ENCODE measurements at regions not wholly inside any gene's neighbourhood (a gene's known extent, or its start where the extent isn't known, plus 50 kb on each side); places are given as distances from the start of the nearest gene placed in this dataset.

DNA sequence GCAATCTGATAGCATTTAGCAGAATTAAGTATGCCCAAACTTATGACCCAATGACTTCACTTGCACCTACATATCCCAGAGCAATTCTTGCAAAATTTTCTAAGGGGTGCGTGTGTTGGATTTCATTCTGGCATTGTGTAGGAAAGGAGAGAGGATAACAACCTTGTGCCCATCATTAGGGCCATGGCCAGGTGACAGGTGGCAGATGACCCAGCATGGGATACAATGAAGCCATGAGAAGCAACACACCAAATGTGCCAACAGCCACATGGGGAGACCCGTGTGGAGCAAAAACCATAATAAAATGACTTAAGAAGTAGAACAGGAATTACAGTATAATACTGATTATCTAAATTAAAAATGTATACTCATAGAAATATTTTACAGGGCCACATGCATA is 166.9 kb upstream of the EPB41L3 start:
- Mint-ChIP-seq H3K9me3 (no peaks in the 10 kb centered on the region), H3K4me3 (no peak overlapping the region), H3K4me1 (ENCODE audit: low read depth) (no peaks in the 10 kb centered on the region), H3K27ac (no peak overlapping the region), H3K27me3 (peaks cover 16% of the 10 kb centered on the region), H3K36me3 (ENCODE audit: low read depth) (no peaks in the 10 kb centered on the region)
- POLR2A ChIA-PET: no interaction called here
- no peak for TF ChIP-seq CTCF (IDR thresholded peaks at IDR 0.05)
- H3K27me3 ChIP-seq (ENCODE audit: control insufficient read depth in 1 of 2, insufficient read depth in 2 of 2, low read length in 2 of 2): no peaks in the 10 kb centered on the region
- no peaks in the 10 kb centered on the region for H3K9me3 ChIP-seq (ENCODE audit: control insufficient read depth in 1 of 2, insufficient read depth in 1 of 2, low read length in 2 of 2)
- H3K36me3 ChIP-seq (ENCODE audit: insufficient read depth, low read length): no peaks in the 10 kb centered on the region
- H3K27ac ChIP-seq (ENCODE audit: low read depth in 1 of 2, low read length in 2 of 2): no peak overlapping the region
- DNase-seq: no peak
- CTCF ChIA-PET: no interaction called here
- H3K4me3 ChIP-seq (ENCODE audit: low read length): no peak overlapping the region
- ATAC-seq (ENCODE audit: poor library complexity): no peak
- intact Hi-C loops (cut with DNase I, micrococcal nuclease): no loop called here
- H3K4me1 ChIP-seq (ENCODE audit: insufficient read depth, low read length): no peaks in the 10 kb centered on the region

DNA sequence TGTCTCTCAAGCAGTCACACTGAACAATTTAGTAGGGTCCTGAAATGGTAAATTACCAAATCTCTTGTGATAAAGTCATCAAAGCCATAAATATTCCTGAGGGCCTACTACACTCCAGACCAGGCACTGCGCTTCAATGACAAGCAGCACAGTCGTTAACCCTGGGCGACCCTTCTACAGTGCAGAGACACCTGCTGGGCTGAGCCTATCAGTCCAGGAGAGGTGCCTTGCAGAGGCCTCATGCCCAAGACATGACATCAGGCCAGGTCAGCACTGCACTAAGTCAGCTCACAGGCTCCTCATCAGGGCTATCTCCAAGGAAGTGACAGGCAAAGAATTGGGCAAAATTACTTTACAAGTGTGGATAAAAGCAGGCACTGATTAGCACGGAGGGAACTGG is 166.4 kb upstream of the EPB41L3 start:
- ChIA-PET POLR2A (no interaction called here), CTCF (no interaction called here)
- no peak overlapping the region for H3K27ac Mint-ChIP-seq

DNA sequence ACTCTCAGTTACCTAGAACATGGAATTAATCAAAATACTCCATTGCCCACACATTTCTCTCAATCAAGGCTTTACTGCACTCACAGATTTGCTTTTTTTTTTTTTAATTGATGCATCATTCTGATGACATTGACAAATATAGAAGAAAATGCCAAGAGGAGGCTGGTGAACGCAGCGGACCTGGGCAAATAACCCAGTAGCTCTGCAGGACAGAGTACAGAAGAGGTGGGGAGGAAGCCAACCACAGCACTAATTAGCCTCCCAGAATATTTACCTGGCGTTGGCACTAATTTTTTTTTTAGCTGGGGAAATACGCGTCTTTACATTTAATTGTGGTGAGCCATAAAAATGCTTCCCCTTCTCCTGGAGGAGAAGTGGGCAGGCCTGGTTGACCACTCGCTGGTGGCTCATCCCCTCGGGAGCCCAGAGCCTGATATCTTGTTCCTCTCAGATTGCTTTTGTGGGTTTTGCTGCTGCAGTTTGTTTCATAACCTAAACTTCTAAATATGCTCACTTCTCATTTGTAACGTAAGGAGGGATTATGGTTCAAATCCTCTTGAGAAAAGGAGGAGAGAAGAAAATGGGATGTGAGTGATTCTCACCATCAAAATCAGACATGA is 165.8 kb upstream of the EPB41L3 start:
- no peaks in the 10 kb centered on the region for H3K36me3 Mint-ChIP-seq (ENCODE audit: low read depth)
- no peaks in the 10 kb centered on the region for H3K9me3 ChIP-seq (ENCODE audit: control insufficient read depth in 1 of 2, insufficient read depth in 1 of 2, low read length in 2 of 2)
- ChIA-PET CTCF (no interaction called here), POLR2A (no interaction called here)
- no peak overlapping the region for H3K4me3 ChIP-seq (ENCODE audit: low read length)
- H3K9me3 Mint-ChIP-seq: no peaks in the 10 kb centered on the region
- H3K4me1 ChIP-seq (ENCODE audit: insufficient read depth, low read length): no peaks in the 10 kb centered on the region
- H3K27ac ChIP-seq (ENCODE audit: low read depth in 1 of 2, low read length in 2 of 2): no peak overlapping the region
- no peak for TF ChIP-seq CTCF (IDR thresholded peaks at IDR 0.05)
- ATAC-seq (ENCODE audit: poor library complexity): no peak
- H3K27ac Mint-ChIP-seq: no peak overlapping the region
- intact Hi-C loops (cut with DNase I, micrococcal nuclease): no loop called here
- H3K27me3 Mint-ChIP-seq: peaks cover 16% of the 10 kb centered on the region
- H3K4me1 Mint-ChIP-seq (ENCODE audit: low read depth): no peaks in the 10 kb centered on the region
- no peaks in the 10 kb centered on the region for H3K36me3 ChIP-seq (ENCODE audit: insufficient read depth, low read length)
- no peaks in the 10 kb centered on the region for H3K27me3 ChIP-seq (ENCODE audit: control insufficient read depth in 1 of 2, insufficient read depth in 2 of 2, low read length in 2 of 2)
- no peak overlapping the region for H3K4me3 Mint-ChIP-seq
- DNase-seq: no peak

More for the DNA sequence above, 166.4 kb upstream of the EPB41L3 start:
- Mint-ChIP-seq H3K4me1 (ENCODE audit: low read depth) (no peaks in the 10 kb centered on the region), H3K4me3 (no peak overlapping the region), H3K27me3 (peaks cover 16% of the 10 kb centered on the region), H3K36me3 (ENCODE audit: low read depth) (no peaks in the 10 kb centered on the region), H3K9me3 (no peaks in the 10 kb centered on the region)
- H3K36me3 ChIP-seq (ENCODE audit: insufficient read depth, low read length): no peaks in the 10 kb centered on the region
- TF ChIP-seq CTCF (IDR thresholded peaks at IDR 0.05): no peak
- no peaks in the 10 kb centered on the region for H3K9me3 ChIP-seq (ENCODE audit: control insufficient read depth in 1 of 2, insufficient read depth in 1 of 2, low read length in 2 of 2)
- H3K27ac ChIP-seq (ENCODE audit: low read depth in 1 of 2, low read length in 2 of 2): no peak overlapping the region
- DNase-seq (no peak), ATAC-seq (ENCODE audit: poor library complexity) (no peak)
- no peaks in the 10 kb centered on the region for H3K27me3 ChIP-seq (ENCODE audit: control insufficient read depth in 1 of 2, insufficient read depth in 2 of 2, low read length in 2 of 2)
- intact Hi-C loops (cut with DNase I, micrococcal nuclease): no loop called here
- no peaks in the 10 kb centered on the region for H3K4me1 ChIP-seq (ENCODE audit: insufficient read depth, low read length)
- no peak overlapping the region for H3K4me3 ChIP-seq (ENCODE audit: low read length)
